Muscle of arm (tissue), 1 donor: ENCODE measurements at regions not wholly inside any gene's neighbourhood (a gene's known extent, or its start where the extent isn't known, plus 50 kb on each side); places are given as distances from the start of the nearest gene placed in this dataset.
"Not testable (repeated sequence)": the region's sequence is repeated elsewhere in the genome, so short reads cannot be mapped to it uniquely, and the experiment has no call there.

ENCODE experiments used
- DNase-seq: peaks from one replicate; pipeline ENCODE4 v3.0.0-alpha.2; 2013

GRCh38 chr2:89959729-89960378 lies 1268.4 kb downstream of the RPIA start:
- not testable (repeated sequence) for DNase-seq

GRCh38 chr2:89960570-89960969 lies 1269.1 kb downstream of the RPIA start:
- not testable (repeated sequence) for DNase-seq

GRCh38 chr2:89968567-89968966 lies 1277.1 kb downstream of the RPIA start:
- not testable (repeated sequence) for DNase-seq

- DNase-seq, result not testable (repeated sequence)
Observed at GRCh38 chr2:89969190-89969589, 1277.7 kb downstream of the RPIA start.

- not testable (repeated sequence) for DNase-seq
Observed at GRCh38 chr2:89973849-89974248, 1282.4 kb downstream of the RPIA start.

- not testable (repeated sequence) for DNase-seq
Observed at GRCh38 chr2:89979826-89980537, 1288.5 kb downstream of the RPIA start.

GRCh38 chr2:89982246-89982645 lies 1290.8 kb downstream of the RPIA start:
- DNase-seq, result not testable (repeated sequence)

GRCh38 chr2:89985650-89986049 lies 1294.2 kb downstream of the RPIA start:
- not testable (repeated sequence) for DNase-seq

GRCh38 chr2:89986532-89986931 lies 1295.1 kb downstream of the RPIA start:
- DNase-seq, result not testable (repeated sequence)

GRCh38 chr2:89996779-89997178 lies 1305.3 kb downstream of the RPIA start:
- DNase-seq, result not testable (repeated sequence)

- DNase-seq, result not testable (repeated sequence)
Observed at GRCh38 chr2:90004553-90004952, 1313.1 kb downstream of the RPIA start.

GRCh38 chr2:90010442-90011100 lies 1319.1 kb downstream of the RPIA start:
- not testable (repeated sequence) for DNase-seq

GRCh38 chr2:90011101-90011443 lies 1319.6 kb downstream of the RPIA start:
- not testable (repeated sequence) for DNase-seq

GRCh38 chr2:90019908-90020307 lies 1328.4 kb downstream of the RPIA start:
- DNase-seq, result not testable (repeated sequence)

GRCh38 chr2:90021234-90021633 lies 1329.8 kb downstream of the RPIA start:
- DNase-seq, result not testable (repeated sequence)

- DNase-seq, result not testable (repeated sequence)
Observed at GRCh38 chr2:90027231-90027643, 1335.8 kb downstream of the RPIA start.

- DNase-seq, result not testable (repeated sequence)
Observed at GRCh38 chr2:90028381-90029079, 1337.1 kb downstream of the RPIA start.

GRCh38 chr2:90029080-90029428 lies 1337.6 kb downstream of the RPIA start:
- DNase-seq, result not testable (repeated sequence)

- not testable (repeated sequence) for DNase-seq
Observed at GRCh38 chr2:90032269-90032668, 1340.8 kb downstream of the RPIA start.

GRCh38 chr2:90036335-90036734 lies 1344.9 kb downstream of the RPIA start:
- not testable (repeated sequence) for DNase-seq

GRCh38 chr2:90039093-90039492 lies 1347.6 kb downstream of the RPIA start:
- not testable (repeated sequence) for DNase-seq

GRCh38 chr2:90047776-90048175 lies 1356.3 kb downstream of the RPIA start:
- not testable (repeated sequence) for DNase-seq
